C4-2B (cell line): ENCODE measurements at regions not wholly inside any gene's neighbourhood (a gene's known extent, or its start where the extent isn't known, plus 50 kb on each side); places are given as distances from the start of the nearest gene placed in this dataset.

Source experiments
- CTCF ChIP-seq: fragments of 450-650 bp; conservative IDR thresholded peaks from 2 replicates; pipeline ENCODE4 v1.5.1; 2017; ENCODE audit warnings: mild to moderate bottlenecking
- ZFX ChIP-seq: fragments of 450-650 bp; IDR thresholded peaks from 2 replicates; pipeline ENCODE4 v1.6.1; 2017

DNA sequence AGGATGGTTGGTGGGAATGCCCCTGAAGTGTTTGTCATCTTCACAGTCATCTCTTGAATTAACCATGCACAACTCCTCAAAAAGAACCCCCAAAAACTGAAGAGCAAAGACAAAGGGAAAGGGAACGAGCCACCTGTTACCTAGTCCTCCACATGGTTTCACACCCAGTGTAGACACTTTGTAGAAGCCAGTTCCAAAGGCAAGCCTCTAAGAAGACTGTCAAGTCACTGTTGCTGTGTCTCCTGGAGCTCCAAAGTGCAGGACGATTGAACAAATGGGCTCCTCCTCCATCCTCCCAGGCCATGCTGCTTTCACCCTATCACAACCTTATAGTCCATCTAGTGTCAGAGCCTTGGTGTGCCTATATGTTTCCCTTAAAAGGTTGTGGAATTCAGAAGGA is 277.6 kb upstream of the PRDM1 start:
- no peak for TF ChIP-seq ZFX
- no peak for TF ChIP-seq CTCF
